ENCODE measurements at regions not wholly inside any gene's neighbourhood (a gene's known extent, or its start where the extent isn't known, plus 50 kb on each side); places are given as distances from the start of the nearest gene placed in this dataset.

DNA sequence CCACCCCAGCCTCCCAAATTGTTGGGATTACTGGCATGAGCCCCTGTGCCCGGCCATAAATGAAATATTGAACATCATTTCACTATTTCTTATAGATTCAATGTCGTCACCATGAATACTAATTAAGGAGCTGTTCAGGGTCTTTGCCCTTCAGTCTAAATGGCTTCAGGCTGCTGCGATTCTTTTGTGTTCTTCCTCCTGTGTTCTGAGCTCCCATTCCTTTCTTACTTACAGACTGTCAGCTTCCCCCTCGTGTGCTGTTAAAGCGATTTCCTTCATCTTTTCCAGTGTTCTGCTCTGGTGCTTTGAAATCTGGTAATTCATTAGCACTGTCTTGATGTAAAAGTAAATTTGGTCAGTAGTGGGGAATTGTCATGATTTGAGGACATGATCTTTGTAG, 63.3 kb upstream of the PRDM1 start:
- Histone ChIP-seq H3K4me3 (ENCODE audit: low read depth in 2 of 2, low read length in 1 of 2) (no peak overlapping the region), H2AFZ (ENCODE audit: low read depth) (no peak overlapping the region), H3K79me2 (ENCODE audit: insufficient read depth) (no peaks in the 10 kb centered on the region), H3K27ac (ENCODE audit: low read depth in 2 of 2, low read length in 1 of 2) (no peak overlapping the region), H3K9me2 (no peaks in the 10 kb centered on the region), H3K27me3 (ENCODE audit: insufficient read depth) (no peaks in the 10 kb centered on the region), H4K20me1 (ENCODE audit: insufficient read depth) (no peaks in the 10 kb centered on the region), H3K9me3 (no peaks in the 10 kb centered on the region), H3K4me1 (ENCODE audit: control insufficient read depth in 1 of 2, insufficient read depth in 2 of 2, low read depth in 1 of 2, low read length in 1 of 2) (peaks cover 0 to 7% of the 10 kb centered on the region in 2 experiments; a peak in 1 of 4 replicates), H3F3A (replicated peaks; ENCODE audit: insufficient read depth) (no peaks in the 10 kb centered on the region), H3K36me3 (replicated peaks in 1 of 2; ENCODE audit: control insufficient read depth in 1 of 2, insufficient read depth in 2 of 2, low read length in 1 of 2) (no peaks in the 10 kb centered on the region), H3K4me2 (no peak overlapping the region), H3K9ac (no peak overlapping the region)
- POLR2A ChIA-PET, result no interaction called here
- DNase-seq, result no peak
- TF ChIP-seq, protein P1, sequence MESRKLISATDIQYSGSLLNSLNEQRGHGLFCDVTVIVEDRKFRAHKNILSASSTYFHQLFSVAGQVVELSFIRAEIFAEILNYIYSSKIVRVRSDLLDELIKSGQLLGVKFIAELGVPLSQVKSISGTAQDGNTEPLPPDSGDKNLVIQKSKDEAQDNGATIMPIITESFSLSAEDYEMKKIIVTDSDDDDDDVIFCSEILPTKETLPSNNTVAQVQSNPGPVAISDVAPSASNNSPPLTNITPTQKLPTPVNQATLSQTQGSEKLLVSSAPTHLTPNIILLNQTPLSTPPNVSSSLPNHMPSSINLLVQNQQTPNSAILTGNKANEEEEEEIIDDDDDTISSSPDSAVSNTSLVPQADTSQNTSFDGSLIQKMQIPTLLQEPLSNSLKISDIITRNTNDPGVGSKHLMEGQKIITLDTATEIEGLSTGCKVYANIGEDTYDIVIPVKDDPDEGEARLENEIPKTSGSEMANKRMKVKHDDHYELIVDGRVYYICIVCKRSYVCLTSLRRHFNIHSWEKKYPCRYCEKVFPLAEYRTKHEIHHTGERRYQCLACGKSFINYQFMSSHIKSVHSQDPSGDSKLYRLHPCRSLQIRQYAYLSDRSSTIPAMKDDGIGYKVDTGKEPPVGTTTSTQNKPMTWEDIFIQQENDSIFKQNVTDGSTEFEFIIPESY (IDR thresholded peaks at IDR 0.05; ENCODE audit: borderline replicate concordance, low read depth), result no peak
- TF ChIP-seq SIN3A (IDR thresholded peaks at IDR 0.05; ENCODE audit: borderline replicate concordance, low read depth, low read length), result no peak
- no peak for TF ChIP-seq TEAD4 (IDR thresholded peaks at IDR 0.05; ENCODE audit: borderline replicate concordance, insufficient read depth)
- WGBS (ENCODE audit: low lambda C conversion rate), result 56% methylated on average over 5 of the region's 5 CpGs
- CTCF ChIA-PET, result interaction anchor here (1.2 to 1.3 kb wide), 2 partner anchors 9 to 29 kb away, joined by 3 read pairs; no protein-coding TSS in a partner anchor

DNA sequence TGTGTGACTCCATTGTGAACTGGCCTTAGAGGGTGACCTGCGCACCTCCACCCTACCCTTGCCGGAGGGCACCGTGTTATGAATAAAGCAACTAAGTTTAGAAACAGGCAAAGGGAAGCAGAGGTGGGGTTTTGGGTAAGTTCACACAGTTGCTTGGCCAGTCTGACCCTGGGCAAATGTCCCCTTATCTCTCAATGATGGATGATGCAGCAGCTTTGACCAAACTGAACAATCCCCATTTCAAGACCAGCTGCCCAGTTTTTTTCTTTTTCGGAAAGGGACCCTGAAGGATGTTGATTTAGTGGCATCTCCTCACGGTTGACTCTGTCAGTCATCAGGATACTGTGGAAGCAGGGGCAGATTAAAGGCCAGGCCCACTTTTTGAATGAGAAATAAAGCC, 68.7 kb upstream of the PRDM1 start:
- no peak overlapping the region for H3K4me2 ChIP-seq
- no peaks in the 10 kb centered on the region for H3K27me3 ChIP-seq (ENCODE audit: insufficient read depth)
- no peak overlapping the region for H2AFZ ChIP-seq (ENCODE audit: low read depth)
- CTCF ChIA-PET, result no interaction called here
- no peak overlapping the region for H3K4me3 ChIP-seq (ENCODE audit: low read depth in 2 of 2, low read length in 1 of 2)
- H3K4me1 ChIP-seq (ENCODE audit: control insufficient read depth in 1 of 2, insufficient read depth in 2 of 2, low read depth in 1 of 2, low read length in 1 of 2), result no peaks in the 10 kb centered on the region
- no peak overlapping the region for H3K27ac ChIP-seq (ENCODE audit: low read depth in 2 of 2, low read length in 1 of 2)
- no peak for DNase-seq
- H3K79me2 ChIP-seq (ENCODE audit: insufficient read depth), result no peaks in the 10 kb centered on the region
- H3K9ac ChIP-seq, result no peak overlapping the region
- no peaks in the 10 kb centered on the region for H3K36me3 ChIP-seq (replicated peaks in 1 of 2; ENCODE audit: control insufficient read depth in 1 of 2, insufficient read depth in 2 of 2, low read length in 1 of 2)
- H3K9me3 ChIP-seq, result no peaks in the 10 kb centered on the region
- POLR2A ChIA-PET, result no interaction called here
- no peaks in the 10 kb centered on the region for H4K20me1 ChIP-seq (ENCODE audit: insufficient read depth)
- WGBS (ENCODE audit: low lambda C conversion rate), result 51% methylated on average over 5 of the region's 5 CpGs
- H3K9me2 ChIP-seq, result no peaks in the 10 kb centered on the region
- H3F3A ChIP-seq (replicated peaks; ENCODE audit: insufficient read depth), result no peaks in the 10 kb centered on the region
- TF ChIP-seq FOXM1 (IDR thresholded peaks at IDR 0.05; ENCODE audit: low read depth) (no peak), MEF2A (IDR thresholded peaks at IDR 0.05; ENCODE audit: borderline replicate concordance, low read depth) (no peak), SMC3 (IDR thresholded peaks at IDR 0.05; ENCODE audit: low read depth, low read length) (no peak), RCOR1 (IDR thresholded peaks at IDR 0.05; ENCODE audit: low read length) (no peak), RXRA (IDR thresholded peaks at IDR 0.05; ENCODE audit: borderline replicate concordance, low read depth) (no peak), FOSL2 (IDR thresholded peaks at IDR 0.05; ENCODE audit: borderline replicate concordance, low read depth) (no peak), GABPA (IDR thresholded peaks at IDR 0.05; ENCODE audit: low read depth) (no peak), MXI1 (IDR thresholded peaks at IDR 0.05; ENCODE audit: low read depth, low read length) (no peak), YY1 (IDR thresholded peaks at IDR 0.05; ENCODE audit: low read depth) (no peak), RAD21 (IDR thresholded peaks at IDR 0.05; ENCODE audit: low read length) (no peak), POLR2AphosphoS5 (IDR thresholded peaks at IDR 0.05; ENCODE audit: low read depth, low read length) (no peak)
- TF ChIP-seq, protein P2, sequence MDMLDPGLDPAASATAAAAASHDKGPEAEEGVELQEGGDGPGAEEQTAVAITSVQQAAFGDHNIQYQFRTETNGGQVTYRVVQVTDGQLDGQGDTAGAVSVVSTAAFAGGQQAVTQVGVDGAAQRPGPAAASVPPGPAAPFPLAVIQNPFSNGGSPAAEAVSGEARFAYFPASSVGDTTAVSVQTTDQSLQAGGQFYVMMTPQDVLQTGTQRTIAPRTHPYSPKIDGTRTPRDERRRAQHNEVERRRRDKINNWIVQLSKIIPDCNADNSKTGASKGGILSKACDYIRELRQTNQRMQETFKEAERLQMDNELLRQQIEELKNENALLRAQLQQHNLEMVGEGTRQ (IDR thresholded peaks at IDR 0.05; ENCODE audit: borderline replicate concordance, low read depth, low read length), result no peak
- TF ChIP-seq, protein P3, sequence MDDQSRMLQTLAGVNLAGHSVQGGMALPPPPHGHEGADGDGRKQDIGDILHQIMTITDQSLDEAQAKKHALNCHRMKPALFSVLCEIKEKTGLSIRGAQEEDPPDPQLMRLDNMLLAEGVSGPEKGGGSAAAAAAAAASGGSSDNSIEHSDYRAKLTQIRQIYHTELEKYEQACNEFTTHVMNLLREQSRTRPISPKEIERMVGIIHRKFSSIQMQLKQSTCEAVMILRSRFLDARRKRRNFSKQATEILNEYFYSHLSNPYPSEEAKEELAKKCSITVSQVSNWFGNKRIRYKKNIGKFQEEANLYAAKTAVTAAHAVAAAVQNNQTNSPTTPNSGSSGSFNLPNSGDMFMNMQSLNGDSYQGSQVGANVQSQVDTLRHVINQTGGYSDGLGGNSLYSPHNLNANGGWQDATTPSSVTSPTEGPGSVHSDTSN (IDR thresholded peaks at IDR 0.05), result no peak
- TF ChIP-seq, protein P4, sequence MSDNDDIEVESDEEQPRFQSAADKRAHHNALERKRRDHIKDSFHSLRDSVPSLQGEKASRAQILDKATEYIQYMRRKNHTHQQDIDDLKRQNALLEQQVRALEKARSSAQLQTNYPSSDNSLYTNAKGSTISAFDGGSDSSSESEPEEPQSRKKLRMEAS (IDR thresholded peaks at IDR 0.05; ENCODE audit: low read depth), result no peak
- TF ChIP-seq, protein P5, sequence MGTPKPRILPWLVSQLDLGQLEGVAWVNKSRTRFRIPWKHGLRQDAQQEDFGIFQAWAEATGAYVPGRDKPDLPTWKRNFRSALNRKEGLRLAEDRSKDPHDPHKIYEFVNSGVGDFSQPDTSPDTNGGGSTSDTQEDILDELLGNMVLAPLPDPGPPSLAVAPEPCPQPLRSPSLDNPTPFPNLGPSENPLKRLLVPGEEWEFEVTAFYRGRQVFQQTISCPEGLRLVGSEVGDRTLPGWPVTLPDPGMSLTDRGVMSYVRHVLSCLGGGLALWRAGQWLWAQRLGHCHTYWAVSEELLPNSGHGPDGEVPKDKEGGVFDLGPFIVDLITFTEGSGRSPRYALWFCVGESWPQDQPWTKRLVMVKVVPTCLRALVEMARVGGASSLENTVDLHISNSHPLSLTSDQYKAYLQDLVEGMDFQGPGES (IDR thresholded peaks at IDR 0.05; ENCODE audit: low read depth, low read length), result no peak
- TF ChIP-seq, protein P6, sequence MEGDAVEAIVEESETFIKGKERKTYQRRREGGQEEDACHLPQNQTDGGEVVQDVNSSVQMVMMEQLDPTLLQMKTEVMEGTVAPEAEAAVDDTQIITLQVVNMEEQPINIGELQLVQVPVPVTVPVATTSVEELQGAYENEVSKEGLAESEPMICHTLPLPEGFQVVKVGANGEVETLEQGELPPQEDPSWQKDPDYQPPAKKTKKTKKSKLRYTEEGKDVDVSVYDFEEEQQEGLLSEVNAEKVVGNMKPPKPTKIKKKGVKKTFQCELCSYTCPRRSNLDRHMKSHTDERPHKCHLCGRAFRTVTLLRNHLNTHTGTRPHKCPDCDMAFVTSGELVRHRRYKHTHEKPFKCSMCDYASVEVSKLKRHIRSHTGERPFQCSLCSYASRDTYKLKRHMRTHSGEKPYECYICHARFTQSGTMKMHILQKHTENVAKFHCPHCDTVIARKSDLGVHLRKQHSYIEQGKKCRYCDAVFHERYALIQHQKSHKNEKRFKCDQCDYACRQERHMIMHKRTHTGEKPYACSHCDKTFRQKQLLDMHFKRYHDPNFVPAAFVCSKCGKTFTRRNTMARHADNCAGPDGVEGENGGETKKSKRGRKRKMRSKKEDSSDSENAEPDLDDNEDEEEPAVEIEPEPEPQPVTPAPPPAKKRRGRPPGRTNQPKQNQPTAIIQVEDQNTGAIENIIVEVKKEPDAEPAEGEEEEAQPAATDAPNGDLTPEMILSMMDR (IDR thresholded peaks at IDR 0.05), result no peak
